ENCODE measurements at regions not wholly inside any gene's neighbourhood (a gene's known extent, or its start where the extent isn't known, plus 50 kb on each side); places are given as distances from the start of the nearest gene placed in this dataset.

- H3K4me1 Mint-ChIP-seq (ENCODE audit: low read depth) = no peaks in the 10 kb centered on the region
- H3K9me3 Mint-ChIP-seq = no peaks in the 10 kb centered on the region
- no peak overlapping the region for H3K4me3 Mint-ChIP-seq
- H3K27ac Mint-ChIP-seq = no peak overlapping the region
- peaks cover 3% of the 10 kb centered on the region for H3K27me3 Mint-ChIP-seq (ENCODE audit: insufficient read depth)
- H3K36me3 Mint-ChIP-seq (ENCODE audit: low read depth) = no peaks in the 10 kb centered on the region
- DNase-seq = no peak
- TF ChIP-seq CTCF (IDR thresholded peaks at IDR 0.05) = no peak
Observed at GRCh38 chr19:32232449-32232848, 113.0 kb upstream of the ZNF507 start.

- TF ChIP-seq CTCF (IDR thresholded peaks at IDR 0.05) = no peak
- Mint-ChIP-seq H3K4me3 (no peak overlapping the region), H3K36me3 (ENCODE audit: low read depth) (no peaks in the 10 kb centered on the region), H3K27me3 (ENCODE audit: insufficient read depth) (no peaks in the 10 kb centered on the region; the same call in none of the 2 replicates), H3K27ac (no peak overlapping the region), H3K4me1 (ENCODE audit: low read depth) (no peaks in the 10 kb centered on the region), H3K9me3 (no peaks in the 10 kb centered on the region)
- DNase-seq = no peak
Observed at GRCh38 chr19:32233091-32233490, 112.3 kb upstream of the ZNF507 start.

GRCh38 chr19:32233885-32234284 lies 111.5 kb upstream of the ZNF507 start:
- Mint-ChIP-seq H3K27ac (no peak overlapping the region), H3K9me3 (no peaks in the 10 kb centered on the region), H3K4me3 (no peak overlapping the region), H3K27me3 (ENCODE audit: insufficient read depth) (no peaks in the 10 kb centered on the region; the same call in none of the 2 replicates), H3K36me3 (ENCODE audit: low read depth) (no peaks in the 10 kb centered on the region), H3K4me1 (ENCODE audit: low read depth) (no peaks in the 10 kb centered on the region)
- no peak for DNase-seq
- TF ChIP-seq CTCF (IDR thresholded peaks at IDR 0.05) = no peak

- TF ChIP-seq CTCF (IDR thresholded peaks at IDR 0.05) = no peak
- H3K36me3 Mint-ChIP-seq (ENCODE audit: low read depth) = no peaks in the 10 kb centered on the region
- peaks cover 1% of the 10 kb centered on the region for H3K27me3 Mint-ChIP-seq (ENCODE audit: insufficient read depth)
- DNase-seq = no peak
- no peak overlapping the region for H3K4me3 Mint-ChIP-seq
- no peak overlapping the region for H3K27ac Mint-ChIP-seq
- no peaks in the 10 kb centered on the region for H3K9me3 Mint-ChIP-seq
- no peaks in the 10 kb centered on the region for H3K4me1 Mint-ChIP-seq (ENCODE audit: low read depth)
Observed at GRCh38 chr19:32234663-32235217, 110.7 kb upstream of the ZNF507 start.

GRCh38 chr19:32238076-32238475 lies 107.3 kb upstream of the ZNF507 start:
- Mint-ChIP-seq H3K27me3 (ENCODE audit: insufficient read depth) (peaks cover 1% of the 10 kb centered on the region), H3K9me3 (no peaks in the 10 kb centered on the region)

More at GRCh38 chr19:32238076-32238475, 107.3 kb upstream of the ZNF507 start:
- Mint-ChIP-seq H3K36me3 (ENCODE audit: low read depth) (no peaks in the 10 kb centered on the region), H3K4me1 (ENCODE audit: low read depth) (no peaks in the 10 kb centered on the region), H3K27ac (no peak overlapping the region), H3K4me3 (no peak overlapping the region)
- DNase-seq = no peak
- no peak for TF ChIP-seq CTCF (IDR thresholded peaks at IDR 0.05)

Data from HFFc6 (cell line).